ENCODE measurements at regions not wholly inside any gene's neighbourhood (a gene's known extent, or its start where the extent isn't known, plus 50 kb on each side); places are given as distances from the start of the nearest gene placed in this dataset.

DNA sequence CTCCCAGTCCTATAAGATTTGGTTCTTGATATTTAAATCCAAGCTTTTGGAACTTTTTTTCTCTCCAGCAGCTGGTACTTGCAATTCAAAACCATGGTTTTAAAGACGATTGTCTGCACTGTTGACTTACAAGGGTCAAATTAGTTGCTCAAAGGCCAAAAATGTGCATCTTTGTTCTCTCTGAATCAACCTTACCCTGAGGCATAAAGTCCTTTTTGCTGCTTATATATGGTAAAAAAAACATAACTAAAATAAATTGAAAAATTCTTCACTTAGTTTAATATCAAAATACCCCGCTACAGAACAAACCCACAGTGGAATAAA, 592.7 kb downstream of the XIRP2 start:
- H3K27ac Mint-ChIP-seq, result no peak overlapping the region
- H3K4me1 Mint-ChIP-seq (ENCODE audit: low read depth), result no peaks in the 10 kb centered on the region
- no peaks in the 10 kb centered on the region for H3K9me3 Mint-ChIP-seq
- no peaks in the 10 kb centered on the region for H3K27me3 Mint-ChIP-seq (ENCODE audit: low read depth)
- intact Hi-C loops (cut with micrococcal nuclease), result no loop called here
- H3K4me3 Mint-ChIP-seq (ENCODE audit: low read depth), result no peak overlapping the region
- no peak for DNase-seq (ENCODE audit: low spot score)
- no peaks in the 10 kb centered on the region for H3K36me3 Mint-ChIP-seq (ENCODE audit: low read depth)

DNA sequence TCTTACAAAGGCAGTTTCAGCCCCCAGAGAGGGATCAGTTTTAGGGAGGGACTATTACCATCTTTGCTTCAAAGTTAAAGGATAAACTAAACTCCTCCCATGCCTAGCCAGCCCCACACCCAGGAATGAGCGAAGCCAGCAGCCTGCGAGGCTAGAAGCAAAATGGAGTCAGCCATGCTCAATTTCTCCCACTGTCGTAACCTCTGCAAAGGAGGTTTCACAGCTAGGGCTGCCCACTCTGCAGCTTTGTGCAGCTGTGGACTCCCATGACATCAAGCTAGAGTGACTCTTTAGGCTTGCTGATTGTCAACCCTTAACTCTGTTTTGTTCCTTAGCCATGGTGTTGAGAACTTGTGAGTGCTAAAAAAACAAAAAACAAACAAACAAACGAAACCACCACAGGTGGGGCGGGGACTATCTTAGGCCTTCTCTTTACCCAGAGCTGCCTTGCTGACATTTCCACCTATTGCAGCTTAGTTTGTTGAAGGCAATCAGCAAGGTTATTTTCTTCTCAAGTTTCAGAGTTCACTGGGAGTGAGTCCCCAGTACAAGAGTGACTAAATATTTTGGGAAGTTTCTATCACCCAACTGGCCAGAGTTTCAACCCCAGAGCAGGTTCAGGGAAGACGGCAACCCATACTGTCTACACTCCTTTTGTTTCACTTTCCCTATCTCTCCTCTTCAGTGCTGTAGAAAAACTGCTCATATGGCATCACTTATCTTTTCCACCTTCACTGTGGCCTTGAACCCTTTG, 592.1 kb downstream of the XIRP2 start:
- intact Hi-C loops (cut with micrococcal nuclease), result no loop called here
- no peak overlapping the region for H3K27ac Mint-ChIP-seq
- no peaks in the 10 kb centered on the region for H3K36me3 Mint-ChIP-seq (ENCODE audit: low read depth)
- H3K4me3 Mint-ChIP-seq (ENCODE audit: low read depth), result no peak overlapping the region
- no peaks in the 10 kb centered on the region for H3K4me1 Mint-ChIP-seq (ENCODE audit: low read depth)
- no peaks in the 10 kb centered on the region for H3K27me3 Mint-ChIP-seq (ENCODE audit: low read depth)
- no peaks in the 10 kb centered on the region for H3K9me3 Mint-ChIP-seq
- DNase-seq (ENCODE audit: low spot score), result no peak

- intact Hi-C loops (cut with micrococcal nuclease), result no loop called here
- no peaks in the 10 kb centered on the region for H3K27me3 Mint-ChIP-seq (ENCODE audit: low read depth)
- no peak overlapping the region for H3K27ac Mint-ChIP-seq
- H3K9me3 Mint-ChIP-seq, result no peaks in the 10 kb centered on the region
- DNase-seq (ENCODE audit: low spot score), result no peak
- H3K4me1 Mint-ChIP-seq (ENCODE audit: low read depth), result no peaks in the 10 kb centered on the region
- H3K4me3 Mint-ChIP-seq (ENCODE audit: low read depth), result no peak overlapping the region
- H3K36me3 Mint-ChIP-seq (ENCODE audit: low read depth), result no peaks in the 10 kb centered on the region
These were observed 589.9 kb downstream of the XIRP2 start for GRCh38 chr2:167478196-167478595.

DNA sequence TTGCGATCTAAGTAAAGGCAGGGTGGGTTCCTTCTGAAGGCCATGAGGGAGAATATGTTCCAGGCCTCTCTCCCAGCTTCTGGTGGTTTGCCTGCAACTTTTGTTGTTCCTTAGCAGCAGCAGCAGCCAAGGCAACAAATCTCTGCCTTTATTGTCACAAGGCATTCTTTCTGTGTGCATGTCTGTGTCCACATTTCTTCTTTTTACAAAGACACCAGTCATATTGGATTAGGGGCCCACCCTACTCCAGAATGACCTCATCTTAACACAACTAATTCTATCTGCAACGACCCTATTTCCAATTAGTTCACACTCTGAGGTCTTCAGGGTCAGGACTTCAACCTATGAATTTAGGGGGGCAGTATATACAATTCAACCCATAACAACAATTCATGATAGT, 587.5 kb downstream of the XIRP2 start:
- H3K27me3 Mint-ChIP-seq (ENCODE audit: low read depth), result no peaks in the 10 kb centered on the region
- DNase-seq (ENCODE audit: low spot score), result no peak
- intact Hi-C loops (cut with micrococcal nuclease), result no loop called here

DNA sequence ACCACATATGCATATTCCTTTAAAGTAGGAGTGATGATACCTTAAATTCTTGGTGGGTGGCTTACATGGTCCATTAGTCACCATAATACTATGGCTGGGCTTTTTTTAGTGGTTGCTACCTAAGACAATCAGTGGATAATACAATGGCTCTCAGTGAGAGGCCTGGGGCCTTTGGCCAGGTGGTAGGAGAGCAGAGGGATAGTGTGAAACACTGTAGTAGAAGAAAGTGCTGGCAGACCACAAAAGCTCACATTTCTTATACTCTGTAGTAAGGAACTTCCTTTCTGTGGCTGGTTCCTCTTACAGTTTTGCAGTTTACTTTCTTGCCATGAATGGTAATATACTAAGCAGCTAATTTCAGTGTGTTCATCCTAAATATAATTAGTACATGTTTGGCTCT, 583.5 kb downstream of the XIRP2 start:
- no peaks in the 10 kb centered on the region for H3K4me1 Mint-ChIP-seq (ENCODE audit: low read depth)
- no peak overlapping the region for H3K27ac Mint-ChIP-seq
- H3K4me3 Mint-ChIP-seq (ENCODE audit: low read depth), result no peak overlapping the region
- no peaks in the 10 kb centered on the region for H3K36me3 Mint-ChIP-seq (ENCODE audit: low read depth)
- H3K27me3 Mint-ChIP-seq (ENCODE audit: low read depth), result no peaks in the 10 kb centered on the region
- no peaks in the 10 kb centered on the region for H3K9me3 Mint-ChIP-seq
- intact Hi-C loops (cut with micrococcal nuclease), result no loop called here
- DNase-seq (ENCODE audit: low spot score), result no peak

More for the DNA sequence above, 587.5 kb downstream of the XIRP2 start:
- no peaks in the 10 kb centered on the region for H3K4me1 Mint-ChIP-seq (ENCODE audit: low read depth)
- H3K36me3 Mint-ChIP-seq (ENCODE audit: low read depth), result no peaks in the 10 kb centered on the region
- no peak overlapping the region for H3K4me3 Mint-ChIP-seq (ENCODE audit: low read depth)
- H3K27ac Mint-ChIP-seq, result no peak overlapping the region
- no peaks in the 10 kb centered on the region for H3K9me3 Mint-ChIP-seq

DNA sequence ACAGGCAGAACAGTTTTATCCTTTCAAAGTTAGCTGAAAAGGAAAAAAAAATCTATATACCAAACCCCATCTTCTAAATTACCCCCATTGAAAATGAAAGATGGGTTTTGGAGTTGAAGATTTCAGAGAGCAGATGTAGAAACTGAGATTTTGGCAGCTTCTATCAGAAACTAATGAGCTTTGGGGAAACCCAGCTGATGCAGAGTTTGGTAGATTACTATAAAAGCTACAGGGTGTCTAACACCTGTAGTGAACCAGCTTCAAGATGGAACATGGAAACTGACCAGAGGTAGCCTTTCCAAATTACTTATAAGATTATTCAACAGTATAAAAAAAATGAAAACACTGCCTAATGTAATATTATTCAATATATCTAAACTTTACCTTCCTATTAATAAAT, 583.1 kb downstream of the XIRP2 start:
- intact Hi-C loops (cut with micrococcal nuclease), result no loop called here
- no peak overlapping the region for H3K4me3 Mint-ChIP-seq (ENCODE audit: low read depth)
- H3K4me1 Mint-ChIP-seq (ENCODE audit: low read depth), result no peaks in the 10 kb centered on the region
- no peak for DNase-seq (ENCODE audit: low spot score)
- H3K27ac Mint-ChIP-seq, result no peak overlapping the region
- no peaks in the 10 kb centered on the region for H3K36me3 Mint-ChIP-seq (ENCODE audit: low read depth)
- no peaks in the 10 kb centered on the region for H3K27me3 Mint-ChIP-seq (ENCODE audit: low read depth)
- no peaks in the 10 kb centered on the region for H3K9me3 Mint-ChIP-seq

DNA sequence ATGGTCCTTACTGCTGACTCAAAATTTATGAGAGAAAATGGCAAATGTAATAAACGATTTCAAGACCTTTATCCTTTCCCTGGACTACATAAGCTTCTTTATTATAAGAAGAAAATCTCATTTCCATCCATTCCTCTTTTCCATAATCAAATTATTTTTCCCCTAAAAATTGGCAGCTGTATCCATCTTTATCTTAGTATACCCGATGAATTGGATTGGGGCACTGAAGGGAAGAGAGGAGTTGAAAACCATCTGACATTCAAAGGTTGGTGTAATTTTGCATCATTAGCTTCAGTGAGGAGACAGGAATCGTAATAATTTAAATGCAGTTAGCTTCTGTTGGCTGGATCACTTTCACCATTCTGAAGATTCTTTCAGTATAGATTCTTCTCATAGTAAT, 574.1 kb downstream of the XIRP2 start:
- intact Hi-C loops (cut with micrococcal nuclease), result no loop called here
- no peak for DNase-seq (ENCODE audit: low spot score)
- no peak overlapping the region for H3K27ac Mint-ChIP-seq
- H3K9me3 Mint-ChIP-seq, result no peaks in the 10 kb centered on the region
- no peak overlapping the region for H3K4me3 Mint-ChIP-seq (ENCODE audit: low read depth)
- no peaks in the 10 kb centered on the region for H3K27me3 Mint-ChIP-seq (ENCODE audit: low read depth)
- no peaks in the 10 kb centered on the region for H3K36me3 Mint-ChIP-seq (ENCODE audit: low read depth)
- no peaks in the 10 kb centered on the region for H3K4me1 Mint-ChIP-seq (ENCODE audit: low read depth)

GRCh38 chr2:167454036-167454435, 565.8 kb downstream of the XIRP2 start:
- intact Hi-C loops (cut with micrococcal nuclease), result no loop called here
- Mint-ChIP-seq H3K9me3 (peaks cover 19% of the 10 kb centered on the region), H3K27me3 (ENCODE audit: low read depth) (no peaks in the 10 kb centered on the region), H3K36me3 (ENCODE audit: low read depth) (no peaks in the 10 kb centered on the region), H3K4me3 (ENCODE audit: low read depth) (no peak overlapping the region), H3K27ac (no peak overlapping the region), H3K4me1 (ENCODE audit: low read depth) (no peaks in the 10 kb centered on the region)
- no peak for DNase-seq (ENCODE audit: low spot score)

GRCh38 chr2:167451496-167452289, 563.4 kb downstream of the XIRP2 start:
- no peak overlapping the region for H3K4me3 Mint-ChIP-seq (ENCODE audit: low read depth)

DNA sequence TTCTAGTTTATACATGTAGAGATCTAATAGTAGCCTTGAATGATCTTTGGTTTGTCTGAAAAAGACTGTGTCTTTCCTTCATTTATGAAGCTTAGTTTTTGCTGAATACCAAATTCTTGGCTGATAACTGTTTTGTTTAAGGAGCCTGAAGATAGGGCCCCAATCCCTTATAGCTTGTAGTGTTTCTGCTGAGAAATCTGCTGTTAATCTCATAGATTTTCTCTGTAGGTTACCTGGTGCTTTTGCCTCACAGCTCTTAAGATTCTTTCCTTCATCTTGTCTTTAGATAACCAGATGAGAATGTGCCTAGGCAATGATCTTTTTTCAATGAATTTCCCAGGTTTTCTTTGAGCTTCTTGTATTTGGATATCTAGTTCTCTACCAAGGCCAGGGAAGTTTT, 562.1 kb downstream of the XIRP2 start:
- intact Hi-C loops (cut with micrococcal nuclease), result no loop called here
- peaks cover 35% of the 10 kb centered on the region for H3K9me3 Mint-ChIP-seq
- no peak overlapping the region for H3K27ac Mint-ChIP-seq
- H3K27me3 Mint-ChIP-seq (ENCODE audit: low read depth), result no peaks in the 10 kb centered on the region
- H3K36me3 Mint-ChIP-seq (ENCODE audit: low read depth), result no peaks in the 10 kb centered on the region
- no peaks in the 10 kb centered on the region for H3K4me1 Mint-ChIP-seq (ENCODE audit: low read depth)
- H3K4me3 Mint-ChIP-seq (ENCODE audit: low read depth), result no peak overlapping the region
- no peak for DNase-seq (ENCODE audit: low spot score)

More at GRCh38 chr2:167451496-167452289, 563.4 kb downstream of the XIRP2 start:
- peaks cover 31% of the 10 kb centered on the region for H3K9me3 Mint-ChIP-seq
- intact Hi-C loops (cut with micrococcal nuclease), result no loop called here
- no peaks in the 10 kb centered on the region for H3K36me3 Mint-ChIP-seq (ENCODE audit: low read depth)
- no peak for DNase-seq (ENCODE audit: low spot score)
- H3K27ac Mint-ChIP-seq, result no peak overlapping the region
- no peaks in the 10 kb centered on the region for H3K4me1 Mint-ChIP-seq (ENCODE audit: low read depth)
- no peaks in the 10 kb centered on the region for H3K27me3 Mint-ChIP-seq (ENCODE audit: low read depth)

DNA sequence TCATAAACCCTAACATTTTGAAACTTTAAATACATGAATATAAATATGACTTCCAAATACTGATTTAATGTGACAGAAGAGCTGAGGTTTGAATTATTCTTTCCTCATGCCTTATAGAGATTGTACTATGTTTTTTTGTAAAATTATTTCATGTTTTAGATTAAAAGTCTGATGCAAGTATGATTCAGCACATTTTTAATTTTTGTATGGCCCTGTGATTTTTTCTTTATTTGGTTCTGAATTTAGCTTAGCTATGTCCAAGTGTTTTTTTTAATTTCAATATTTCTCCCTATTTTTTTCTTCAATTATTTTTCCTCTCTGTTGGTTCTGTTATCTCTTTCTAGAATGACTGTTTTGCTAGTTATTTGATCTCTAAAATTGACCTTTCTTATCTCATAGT, 552.1 kb downstream of the XIRP2 start:
- H3K27ac Mint-ChIP-seq, result no peak overlapping the region
- no peaks in the 10 kb centered on the region for H3K36me3 Mint-ChIP-seq (ENCODE audit: low read depth)
- no peak overlapping the region for H3K4me3 Mint-ChIP-seq (ENCODE audit: low read depth)
- intact Hi-C loops (cut with micrococcal nuclease), result no loop called here
- no peaks in the 10 kb centered on the region for H3K27me3 Mint-ChIP-seq (ENCODE audit: low read depth)
- DNase-seq (ENCODE audit: low spot score), result no peak
- H3K4me1 Mint-ChIP-seq (ENCODE audit: low read depth), result no peaks in the 10 kb centered on the region
- no peaks in the 10 kb centered on the region for H3K9me3 Mint-ChIP-seq

DNA sequence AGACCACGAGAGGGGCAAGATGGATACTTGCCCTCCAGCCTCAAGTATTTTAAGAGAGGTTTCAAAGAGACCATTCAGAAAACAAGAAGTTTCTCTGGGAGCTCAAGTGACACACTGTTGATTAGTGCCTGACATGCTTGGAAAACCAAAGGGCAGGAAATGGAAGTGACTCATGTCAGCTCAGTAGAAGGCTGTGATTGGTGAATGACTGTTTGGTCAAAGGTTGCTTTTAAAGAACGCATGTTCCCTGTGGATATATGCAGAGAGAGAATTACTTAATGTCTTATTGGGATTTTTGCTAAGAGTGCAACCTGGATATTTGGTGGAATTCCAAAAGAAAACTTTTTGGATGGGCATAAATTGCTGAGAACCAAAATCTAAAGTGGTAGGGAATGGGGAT, 549.9 kb downstream of the XIRP2 start:
- H3K4me1 Mint-ChIP-seq (ENCODE audit: low read depth), result no peaks in the 10 kb centered on the region
- DNase-seq (ENCODE audit: low spot score), result no peak
- H3K27me3 Mint-ChIP-seq (ENCODE audit: low read depth), result no peaks in the 10 kb centered on the region
- no peaks in the 10 kb centered on the region for H3K36me3 Mint-ChIP-seq (ENCODE audit: low read depth)
- intact Hi-C loops (cut with micrococcal nuclease), result no loop called here
- no peak overlapping the region for H3K27ac Mint-ChIP-seq
- no peaks in the 10 kb centered on the region for H3K9me3 Mint-ChIP-seq
- no peak overlapping the region for H3K4me3 Mint-ChIP-seq (ENCODE audit: low read depth)

DNA sequence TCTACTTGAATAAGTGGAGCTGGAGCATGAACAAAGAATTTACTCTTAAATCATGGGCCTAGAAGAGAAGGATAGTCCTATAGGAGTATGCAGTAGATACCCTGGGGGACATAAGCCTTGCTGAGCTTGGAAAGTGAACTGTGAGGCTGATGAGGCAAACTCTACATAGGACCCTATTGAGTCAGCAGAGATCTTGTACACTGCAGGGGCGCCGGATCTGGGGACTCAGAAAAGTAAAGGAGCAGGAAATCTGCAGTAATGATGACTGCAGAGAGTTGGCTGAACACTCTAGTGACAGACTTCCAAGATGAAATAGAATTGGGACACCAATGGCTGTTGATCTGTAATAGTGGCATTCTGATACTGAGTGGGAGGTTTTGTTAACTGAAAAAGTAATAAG, 543.7 kb downstream of the XIRP2 start:
- H3K27ac Mint-ChIP-seq, result no peak overlapping the region
- no peak for DNase-seq (ENCODE audit: low spot score)

More for the DNA sequence above, 543.7 kb downstream of the XIRP2 start:
- H3K4me3 Mint-ChIP-seq (ENCODE audit: low read depth), result no peak overlapping the region
- H3K36me3 Mint-ChIP-seq (ENCODE audit: low read depth), result no peaks in the 10 kb centered on the region
- H3K27me3 Mint-ChIP-seq (ENCODE audit: low read depth), result no peaks in the 10 kb centered on the region
- H3K4me1 Mint-ChIP-seq (ENCODE audit: low read depth), result no peaks in the 10 kb centered on the region
- intact Hi-C loops (cut with micrococcal nuclease), result no loop called here
- H3K9me3 Mint-ChIP-seq, result no peaks in the 10 kb centered on the region

Measured in activated T-helper 2 cell treated with anti-CD3 and anti-CD28 coated beads, Interferon-gamma antibody, Interleukin-2, Interleukin-4, amounts not matched to agents 10 μg/mL and 5 μg/mL and 100 μg/mL, durations not matched to agents 14 hours and 24 hours and 36 hours (primary cell).